NT2/D1 (cell line): ENCODE measurements at regions not wholly inside any gene's neighbourhood (a gene's known extent, or its start where the extent isn't known, plus 50 kb on each side); places are given as distances from the start of the nearest gene placed in this dataset.

Experiments
- YY1 ChIP-seq: IDR thresholded peaks from 2 replicates; pipeline ENCODE4 v1.6.1; 2011; ENCODE audit not compliant: insufficient read length, insufficient read depth
- ZNF274 ChIP-seq: IDR thresholded peaks from 2 replicates; pipeline ENCODE4 v1.6.1; 2011; ENCODE audit warnings: mild to moderate bottlenecking, low read depth, low read length

- no peak for TF ChIP-seq YY1
- no peak for TF ChIP-seq ZNF274
Measured at GRCh38 chr11:131129474-131129873, 213.2 kb upstream of the SNX19 start.
